RWPE2 (cell line): ENCODE measurements at regions not wholly inside any gene's neighbourhood (a gene's known extent, or its start where the extent isn't known, plus 50 kb on each side); places are given as distances from the start of the nearest gene placed in this dataset.

Experiments
- ATAC-seq: fragments of 200-7000 bp; cut with Tn5 transposase; 3 replicates; pipeline ENCODE4 v1.9.1; 2021; ENCODE audit warnings: low read depth
- DNase-seq: peaks from one replicate; pipeline ENCODE4 v3.0.0-alpha.2; 2020; ENCODE audit warnings: low spot score
- H3K27ac ChIP-seq: fragments of 450-650 bp; 2 replicates; pipeline ENCODE4 v1.5.1; 2017; ENCODE audit warnings: mild to moderate bottlenecking; ENCODE audit not compliant: poor library complexity, severe bottlenecking
- H3K27me3 ChIP-seq: fragments of 250-450 bp; sonication (Bioruptor Pico); 2 replicates; pipeline ENCODE4 v1.5.1; 2021; ENCODE audit warnings: mild to moderate bottlenecking, moderate library complexity; ENCODE audit not compliant: insufficient read depth, poor library complexity, severe bottlenecking
- H3K36me3 ChIP-seq: fragments of 250-450 bp; sonication (Bioruptor Pico); 2 replicates; pipeline ENCODE4 v1.5.1; 2020; ENCODE audit warnings: low read depth, mild to moderate bottlenecking, moderate library complexity
- H3K4me1 ChIP-seq: fragments of 250-450 bp; sonication (Bioruptor Pico); 2 replicates; pipeline ENCODE4 v1.5.1; 2021; ENCODE audit warnings: mild to moderate bottlenecking, moderate library complexity; ENCODE audit not compliant: insufficient read depth, poor library complexity, severe bottlenecking
- H3K4me3 ChIP-seq: fragments of 250-450 bp; sonication (Bioruptor Pico); 2 replicates; pipeline ENCODE4 v1.5.1; 2021; ENCODE audit warnings: mild to moderate bottlenecking, moderate library complexity; ENCODE audit not compliant: severe bottlenecking
- H3K9me3 ChIP-seq: fragments of 250-450 bp; sonication (Bioruptor Pico); 2 replicates; pipeline ENCODE4 v1.5.1; 2021; ENCODE audit warnings: mild to moderate bottlenecking, moderate library complexity; ENCODE audit not compliant: severe bottlenecking
- CTCF ChIP-seq: fragments of 450-650 bp; IDR thresholded peaks from one replicate; pipeline ENCODE4 v1.5.1; 2017; ENCODE audit warnings: mild to moderate bottlenecking, moderate library complexity; ENCODE audit not compliant: poor library complexity, severe bottlenecking

- ATAC-seq (no peak), DNase-seq (no peak)
- H3K9me3 ChIP-seq, result no peaks in the 10 kb centered on the region
- no peaks in the 10 kb centered on the region for H3K36me3 ChIP-seq
- no peaks in the 10 kb centered on the region for H3K27me3 ChIP-seq
- H3K4me1 ChIP-seq, result no peaks in the 10 kb centered on the region
- no peak overlapping the region for H3K27ac ChIP-seq
- TF ChIP-seq CTCF, result no peak
- H3K4me3 ChIP-seq, result no peak overlapping the region
Observed at GRCh38 chr16:9374061-9374460, 282.6 kb downstream of the HAPSTR1 start.

GRCh38 chr16:9378876-9379275 is 287.4 kb downstream of the HAPSTR1 start:
- Histone ChIP-seq H3K27me3 (no peaks in the 10 kb centered on the region), H3K27ac (no peak overlapping the region)
- no peak for ATAC-seq

GRCh38 chr16:9380221-9380620 is 288.8 kb downstream of the HAPSTR1 start:
- ATAC-seq, result no peak
- no peaks in the 10 kb centered on the region for H3K4me1 ChIP-seq
- no peak for DNase-seq
- H3K9me3 ChIP-seq, result no peaks in the 10 kb centered on the region
- no peaks in the 10 kb centered on the region for H3K27me3 ChIP-seq
- H3K27ac ChIP-seq, result no peak overlapping the region
- H3K36me3 ChIP-seq, result no peaks in the 10 kb centered on the region
- no peak overlapping the region for H3K4me3 ChIP-seq
- TF ChIP-seq CTCF, result no peak

More at GRCh38 chr16:9378876-9379275, 287.4 kb downstream of the HAPSTR1 start:
- Histone ChIP-seq H3K4me3 (no peak overlapping the region), H3K36me3 (no peaks in the 10 kb centered on the region), H3K9me3 (no peaks in the 10 kb centered on the region), H3K4me1 (no peaks in the 10 kb centered on the region)
- no peak for TF ChIP-seq CTCF
- no peak for DNase-seq

GRCh38 chr16:9381399-9381798 is 290.0 kb downstream of the HAPSTR1 start:
- TF ChIP-seq CTCF, result no peak
- H3K9me3 ChIP-seq, result no peaks in the 10 kb centered on the region
- H3K4me1 ChIP-seq, result no peaks in the 10 kb centered on the region
- no peak overlapping the region for H3K4me3 ChIP-seq
- ATAC-seq (no peak), DNase-seq (no peak)
- H3K36me3 ChIP-seq, result no peaks in the 10 kb centered on the region
- no peaks in the 10 kb centered on the region for H3K27me3 ChIP-seq
- H3K27ac ChIP-seq, result no peak overlapping the region

- Histone ChIP-seq H3K4me3 (no peak overlapping the region), H3K9me3 (no peaks in the 10 kb centered on the region), H3K27ac (no peak overlapping the region), H3K4me1 (no peaks in the 10 kb centered on the region), H3K36me3 (no peaks in the 10 kb centered on the region), H3K27me3 (no peaks in the 10 kb centered on the region)
- DNase-seq (no peak), ATAC-seq (no peak)
- TF ChIP-seq CTCF, result no peak
Observed at GRCh38 chr16:9381905-9382304, 290.5 kb downstream of the HAPSTR1 start.
